Psoas muscle (tissue), 7 donors: ENCODE measurements at regions not wholly inside any gene's neighbourhood (a gene's known extent, or its start where the extent isn't known, plus 50 kb on each side); places are given as distances from the start of the nearest gene placed in this dataset.

Source experiments
- ATAC-seq, 4 donors: fragments of 200-7000 bp; cut with Tn5 transposase; one replicate each; pipeline ENCODE4 v1.9.1; 2020; ENCODE audit warnings: moderate library complexity in 3 of 4, mild to moderate bottlenecking in 2 of 4
- DNase-seq, 2 donors: peaks; one replicate each; pipeline ENCODE4 v3.0.0-alpha.2; 2020
- H3K27ac ChIP-seq: fragments of 200-600 bp; one replicate; pipeline ENCODE4 v1.8.0; 2022
- H3K27me3 ChIP-seq, 3 donors: fragments of 200-600 bp in 1 of 3; one replicate each; pipeline versions ENCODE4 v1.6.1 to v1.8.0; 2013 to 2022; ENCODE audit warnings: low read length in 2 of 3, mild to moderate bottlenecking in 2 of 3, moderate library complexity in 1 of 3; ENCODE audit not compliant: insufficient read depth in 3 of 3
- H3K36me3 ChIP-seq, 2 donors: fragments of 200-600 bp in 1 of 2; one replicate each; pipeline versions ENCODE4 v1.6.1 to v1.8.0; 2013 to 2022; ENCODE audit warnings: low read depth in 1 of 2, mild to moderate bottlenecking in 1 of 2, moderate library complexity in 1 of 2; ENCODE audit not compliant: insufficient read depth in 1 of 2
- H3K4me1 ChIP-seq: fragments of 200-600 bp; one replicate; pipeline ENCODE4 v1.8.0; 2022
- H3K4me3 ChIP-seq: fragments of 200-600 bp; one replicate; pipeline ENCODE4 v1.8.0; 2022; ENCODE audit warnings: mild to moderate bottlenecking
- H3K9me3 ChIP-seq: fragments of 200-600 bp; one replicate; pipeline ENCODE4 v1.8.0; 2022
- CTCF ChIP-seq: fragments of 200-600 bp; IDR thresholded peaks from one replicate; pipeline ENCODE4 v1.8.0; 2022; ENCODE audit warnings: antibody characterized with exemption
- WGBS, 3 donors: extraction: QIAGEN DNeasy Blood & Tissue Kit; methylation state at CpG; one replicate each; pipeline versions ENCODE4 v1.1.6 to v1.1.7; 2013; 5-methylcytosine and 5-hydroxymethylcytosine counted together
- intact Hi-C, 2 donors: fragments of 100-400 bp; cut with DNase I; formaldehyde crosslinking; loops; one replicate each; pipeline versions ENCODE4 v1.11.0 to v1.14.2; 2022
- donor health status: healthy with polysubstance abuse.
- donor health status: DM: no; HTN: no; CAD: no; lungs with moderate emphysema.
- donor health status: Bipolar disorder and iron deficiency.
- donor health status: healthy.
- donor health status: DM: yes; HTN: yes; CAD: no.
- donor health status: DM: no; HTN: no; CAD: no.
- donor health status: DM: yes; HTN: yes; CAD: no.

GRCh38 chr11:110960167-110960566 is 247.9 kb upstream of the ARHGAP20 start:
- no peaks in the 10 kb centered on the region for H3K36me3 ChIP-seq
- H3K27ac ChIP-seq: no peak overlapping the region
- DNase-seq (no peak), ATAC-seq (no peak)
- WGBS, 3 donors: 80 to 85% (median 80%) methylated on average over 3 of the region's 3 CpGs
- no peaks in the 10 kb centered on the region for H3K9me3 ChIP-seq
- intact Hi-C loops: no loop called here
- H3K4me1 ChIP-seq: no peaks in the 10 kb centered on the region
- no peak overlapping the region for H3K4me3 ChIP-seq
- no peak for TF ChIP-seq CTCF
- no peaks in the 10 kb centered on the region for H3K27me3 ChIP-seq

- Histone ChIP-seq H3K36me3 (no peaks in the 10 kb centered on the region), H3K4me3 (no peak overlapping the region), H3K9me3 (no peaks in the 10 kb centered on the region), H3K27ac (no peak overlapping the region), H3K4me1 (no peaks in the 10 kb centered on the region), H3K27me3 (no peaks in the 10 kb centered on the region)
- DNase-seq (no peak), ATAC-seq (no peak)
- TF ChIP-seq CTCF: no peak
- intact Hi-C loops: no loop called here
- WGBS, 3 donors: 83 to 91% (median 87%) methylated on average over 4 of the region's 4 CpGs
Measured at GRCh38 chr11:110958216-110958615, 246.0 kb upstream of the ARHGAP20 start.

GRCh38 chr11:110955776-110956175 is 243.5 kb upstream of the ARHGAP20 start:
- H3K4me1 ChIP-seq: no peaks in the 10 kb centered on the region
- H3K36me3 ChIP-seq: no peaks in the 10 kb centered on the region
- no peak for ATAC-seq
- no peaks in the 10 kb centered on the region for H3K27me3 ChIP-seq
- 82 to 94% (median 87%) methylated on average over 2 of the region's 2 CpGs for WGBS, 3 donors
- TF ChIP-seq CTCF: no peak
- intact Hi-C loops: no loop called here
- no peaks in the 10 kb centered on the region for H3K9me3 ChIP-seq
- DNase-seq: no peak
- H3K27ac ChIP-seq: no peak overlapping the region
- no peak overlapping the region for H3K4me3 ChIP-seq

GRCh38 chr11:110951950-110952503 is 239.8 kb upstream of the ARHGAP20 start:
- H3K27me3 ChIP-seq: no peaks in the 10 kb centered on the region
- ATAC-seq: peak in 2 of 4 donors; percentile 20 to 29
- no peak for DNase-seq
- H3K36me3 ChIP-seq: no peaks in the 10 kb centered on the region
- 73 to 80% (median 76%) methylated on average over 4 of the region's 4 CpGs for WGBS, 3 donors
- H3K4me1 ChIP-seq: no peaks in the 10 kb centered on the region
- intact Hi-C loops: no loop called here
- H3K4me3 ChIP-seq: no peak overlapping the region
- no peak for TF ChIP-seq CTCF
- H3K9me3 ChIP-seq: no peaks in the 10 kb centered on the region
- peak overlapping the region; percentile 7 for H3K27ac ChIP-seq
